ENCODE measurements at regions not wholly inside any gene's neighbourhood (a gene's known extent, or its start where the extent isn't known, plus 50 kb on each side); places are given as distances from the start of the nearest gene placed in this dataset.

DNA sequence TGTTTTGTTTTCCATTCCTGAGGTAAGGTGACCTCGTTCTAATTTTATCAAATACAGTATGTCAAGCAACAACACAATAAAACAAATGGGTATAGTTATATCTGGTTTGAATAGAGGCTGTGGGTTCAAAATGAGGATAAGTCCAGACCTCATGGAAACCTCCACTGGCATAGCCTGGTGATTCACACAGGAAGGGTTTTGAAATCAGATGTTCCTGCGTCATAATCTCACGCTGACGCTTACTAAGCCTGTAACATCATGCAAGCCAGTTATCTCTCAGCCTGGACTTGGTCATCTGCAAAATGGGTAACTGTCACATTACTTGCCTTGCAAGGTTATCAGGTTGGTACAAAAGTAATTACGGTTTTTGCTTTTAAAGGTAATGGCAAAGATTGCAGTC, 1056.3 kb upstream of the EEF2KMT start:
- TF ChIP-seq, protein P1, sequence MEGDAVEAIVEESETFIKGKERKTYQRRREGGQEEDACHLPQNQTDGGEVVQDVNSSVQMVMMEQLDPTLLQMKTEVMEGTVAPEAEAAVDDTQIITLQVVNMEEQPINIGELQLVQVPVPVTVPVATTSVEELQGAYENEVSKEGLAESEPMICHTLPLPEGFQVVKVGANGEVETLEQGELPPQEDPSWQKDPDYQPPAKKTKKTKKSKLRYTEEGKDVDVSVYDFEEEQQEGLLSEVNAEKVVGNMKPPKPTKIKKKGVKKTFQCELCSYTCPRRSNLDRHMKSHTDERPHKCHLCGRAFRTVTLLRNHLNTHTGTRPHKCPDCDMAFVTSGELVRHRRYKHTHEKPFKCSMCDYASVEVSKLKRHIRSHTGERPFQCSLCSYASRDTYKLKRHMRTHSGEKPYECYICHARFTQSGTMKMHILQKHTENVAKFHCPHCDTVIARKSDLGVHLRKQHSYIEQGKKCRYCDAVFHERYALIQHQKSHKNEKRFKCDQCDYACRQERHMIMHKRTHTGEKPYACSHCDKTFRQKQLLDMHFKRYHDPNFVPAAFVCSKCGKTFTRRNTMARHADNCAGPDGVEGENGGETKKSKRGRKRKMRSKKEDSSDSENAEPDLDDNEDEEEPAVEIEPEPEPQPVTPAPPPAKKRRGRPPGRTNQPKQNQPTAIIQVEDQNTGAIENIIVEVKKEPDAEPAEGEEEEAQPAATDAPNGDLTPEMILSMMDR (IDR thresholded peaks at IDR 0.05), result no peak
- TF ChIP-seq POLR2A (IDR thresholded peaks at IDR 0.05), result no peak
